CD14-positive monocyte (primary cell): ENCODE measurements at regions not wholly inside any gene's neighbourhood (a gene's known extent, or its start where the extent isn't known, plus 50 kb on each side); places are given as distances from the start of the nearest gene placed in this dataset.
A peak's percentile ranks its signal among the peaks of the same experiment; 100 is the strongest.

Source experiments
- DNase-seq, 3 donors: peaks; one replicate each; pipeline ENCODE4 v3.0.0-alpha.2; 2011 to 2022
- H2AFZ ChIP-seq: 2 replicates; pipeline ENCODE4 v1.6.0; 2012; ENCODE audit warnings: mild to moderate bottlenecking, low read depth, low read length, inconsistent platforms; ENCODE audit not compliant: insufficient read depth, poor library complexity, severe bottlenecking
- H3K27ac ChIP-seq, 2 donors: 1 replicate in 1 of 2; 2 replicates in 1 of 2; pipeline ENCODE4 v1.5.1; 2012 to 2013; ENCODE audit warnings: low read length in 2 of 2, control low read depth in 1 of 2, inconsistent platforms in 1 of 2, low read depth in 1 of 2, mild to moderate bottlenecking in 1 of 2
- H3K27me3 ChIP-seq, 2 donors: one replicate each; pipeline versions ENCODE4 v1.6.0 to v1.6.1; 2011 to 2013; ENCODE audit warnings: low read length in 2 of 2; ENCODE audit not compliant: control insufficient read depth in 2 of 2, insufficient read depth in 2 of 2
- H3K36me3 ChIP-seq, 2 donors: replicated peaks in 1 of 2; 1 replicate in 1 of 2; 2 replicates in 1 of 2; pipeline versions ENCODE4 v1.5.1 to v1.6.1; 2012 to 2013; ENCODE audit warnings: low read length in 2 of 2, control low read depth in 1 of 2, inconsistent platforms in 1 of 2, mild to moderate bottlenecking in 1 of 2; ENCODE audit not compliant: insufficient read depth in 2 of 2, control insufficient read depth in 1 of 2
- H3K4me1 ChIP-seq, 2 donors: 1 replicate in 1 of 2; 2 replicates in 1 of 2; pipeline versions ENCODE4 v1.5.1 to v1.6.1; 2012 to 2013; ENCODE audit warnings: low read length in 2 of 2, control low read depth in 1 of 2, inconsistent platforms in 1 of 2, mild to moderate bottlenecking in 1 of 2, moderate library complexity in 1 of 2; ENCODE audit not compliant: insufficient read depth in 2 of 2, control insufficient read depth in 1 of 2
- H3K4me2 ChIP-seq: replicated peaks from 2 replicates; pipeline ENCODE3; 2012; ENCODE audit warnings: low read length, moderate library complexity, mild to moderate bottlenecking; ENCODE audit not compliant: poor library complexity, severe bottlenecking; ENCODE audit errors: extremely low read depth
- H3K4me3 ChIP-seq, 3 experiments: fragments of 200-600 bp in 1 of 3; sonication (generic) in 1 of 3; replicated peaks in 1 of 3; 1 replicate in 2 of 3; 2 replicates in 1 of 3; pipeline ENCODE4 v1.5.1; 2011 to 2013; ENCODE audit warnings: low read length in 3 of 3, mild to moderate bottlenecking in 3 of 3, control low read depth in 2 of 3, low read depth in 2 of 3, inconsistent platforms in 1 of 3, moderate library complexity in 1 of 3
- H3K79me2 ChIP-seq: 2 replicates; pipeline ENCODE4 v1.6.0; 2012; ENCODE audit warnings: mild to moderate bottlenecking, control low read depth, inconsistent platforms, low read length, moderate library complexity; ENCODE audit not compliant: insufficient read depth
- H3K9ac ChIP-seq: 2 replicates; pipeline ENCODE4 v1.6.0; 2017; ENCODE audit warnings: low read length, mild to moderate bottlenecking; ENCODE audit not compliant: insufficient read depth, poor library complexity, severe bottlenecking
- H3K9me3 ChIP-seq, 2 donors: replicated peaks in 1 of 2; 1 replicate in 1 of 2; 2 replicates in 1 of 2; pipeline versions ENCODE4 v1.5.1 to v1.6.1; 2012 to 2013; ENCODE audit warnings: low read length in 2 of 2, control low read depth in 1 of 2; ENCODE audit not compliant: control insufficient read depth in 1 of 2, insufficient read depth in 1 of 2
- H4K20me1 ChIP-seq: 2 replicates; pipeline ENCODE4 v1.6.0; 2012; ENCODE audit warnings: mild to moderate bottlenecking, low read length, control low read depth, moderate library complexity; ENCODE audit not compliant: insufficient read depth
- H3K27ac Mint-ChIP-seq, 7 donors: one replicate each; pipeline ENCODE4 v1.8.0; 2020; ENCODE audit warnings: mild to moderate bottlenecking in 7 of 7, mixed read lengths in 7 of 7, moderate library complexity in 6 of 7, inconsistent platforms in 2 of 7
- H3K27me3 Mint-ChIP-seq, 3 donors: one replicate each; pipeline ENCODE4 v1.8.0; 2021 to 2022; ENCODE audit warnings: low read depth in 3 of 3, mild to moderate bottlenecking in 3 of 3, mixed read lengths in 3 of 3, moderate library complexity in 3 of 3, inconsistent platforms in 1 of 3
- H3K36me3 Mint-ChIP-seq, 2 donors: one replicate each; pipeline ENCODE4 v1.8.0; 2020; ENCODE audit warnings: mixed read lengths in 2 of 2, inconsistent platforms in 1 of 2, mild to moderate bottlenecking in 1 of 2
- H3K4me1 Mint-ChIP-seq: one replicate; pipeline ENCODE4 v1.8.0; 2020; ENCODE audit warnings: mild to moderate bottlenecking, mixed read lengths
- H3K4me3 Mint-ChIP-seq, 2 donors: one replicate each; pipeline ENCODE4 v1.8.0; 2020; ENCODE audit warnings: mild to moderate bottlenecking in 2 of 2, mixed read lengths in 2 of 2, moderate library complexity in 1 of 2
- H3K9me3 Mint-ChIP-seq, 7 donors: one replicate each; pipeline ENCODE4 v1.8.0; 2020 to 2022; ENCODE audit warnings: mixed read lengths in 7 of 7, mild to moderate bottlenecking in 6 of 7, moderate library complexity in 6 of 7, inconsistent platforms in 2 of 7
- WGBS: methylation state at CpG from one replicate; pipeline ENCODE4 v1.1.5; 2013; ENCODE audit warnings: missing lambda C conversion rate; ENCODE audit not compliant: insufficient coverage; 5-methylcytosine and 5-hydroxymethylcytosine counted together
- intact Hi-C, 2 donors: fragments of 100-400 bp; cut with micrococcal nuclease; formaldehyde crosslinking; loops; one replicate each; pipeline versions ENCODE4 v1.15.0 to v1.15.1; 2023
- TF ChIP-seq, protein P1 (sequence below): fragments of 200-600 bp; IDR thresholded peaks from one replicate; pipeline ENCODE4 v1.8.0; 2022; ENCODE audit warnings: antibody characterized with exemption, mild to moderate bottlenecking

DNA sequence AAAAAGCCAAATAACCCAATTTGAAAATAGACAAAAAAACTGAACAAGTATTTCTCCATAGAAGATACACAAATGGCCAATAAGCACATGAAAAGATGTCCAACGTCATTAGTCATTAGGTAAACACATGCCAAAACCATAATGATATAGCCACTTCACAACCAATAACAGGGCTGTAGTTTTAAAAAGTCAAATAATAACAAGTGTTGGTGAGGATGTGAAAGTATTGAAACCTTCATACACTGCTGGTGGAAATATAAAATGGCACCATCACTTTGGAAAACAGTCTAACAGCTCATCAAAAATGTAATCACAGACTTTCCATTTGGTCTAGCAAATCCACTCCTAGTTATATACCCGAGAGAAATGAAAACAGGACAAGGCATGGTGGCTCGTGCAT lies 144.2 kb upstream of the CYP1B1 start:
- H2AFZ ChIP-seq = no peak overlapping the region
- H3K27ac ChIP-seq = no peak overlapping the region
- no peaks in the 10 kb centered on the region for H4K20me1 ChIP-seq
- H3K27me3 ChIP-seq = peaks cover 4 to 6% of the 10 kb centered on the region in 2 donors
- H3K36me3 ChIP-seq = no peaks in the 10 kb centered on the region
- TF ChIP-seq, protein P1, sequence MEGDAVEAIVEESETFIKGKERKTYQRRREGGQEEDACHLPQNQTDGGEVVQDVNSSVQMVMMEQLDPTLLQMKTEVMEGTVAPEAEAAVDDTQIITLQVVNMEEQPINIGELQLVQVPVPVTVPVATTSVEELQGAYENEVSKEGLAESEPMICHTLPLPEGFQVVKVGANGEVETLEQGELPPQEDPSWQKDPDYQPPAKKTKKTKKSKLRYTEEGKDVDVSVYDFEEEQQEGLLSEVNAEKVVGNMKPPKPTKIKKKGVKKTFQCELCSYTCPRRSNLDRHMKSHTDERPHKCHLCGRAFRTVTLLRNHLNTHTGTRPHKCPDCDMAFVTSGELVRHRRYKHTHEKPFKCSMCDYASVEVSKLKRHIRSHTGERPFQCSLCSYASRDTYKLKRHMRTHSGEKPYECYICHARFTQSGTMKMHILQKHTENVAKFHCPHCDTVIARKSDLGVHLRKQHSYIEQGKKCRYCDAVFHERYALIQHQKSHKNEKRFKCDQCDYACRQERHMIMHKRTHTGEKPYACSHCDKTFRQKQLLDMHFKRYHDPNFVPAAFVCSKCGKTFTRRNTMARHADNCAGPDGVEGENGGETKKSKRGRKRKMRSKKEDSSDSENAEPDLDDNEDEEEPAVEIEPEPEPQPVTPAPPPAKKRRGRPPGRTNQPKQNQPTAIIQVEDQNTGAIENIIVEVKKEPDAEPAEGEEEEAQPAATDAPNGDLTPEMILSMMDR = no peak
- H3K27ac Mint-ChIP-seq = no peak overlapping the region
- H3K4me3 ChIP-seq = no peak overlapping the region
- intact Hi-C loops = no loop called here
- H3K79me2 ChIP-seq = no peaks in the 10 kb centered on the region
- 100% methylated on average over 1 of the region's 3 CpGs for WGBS
- no peak overlapping the region for H3K4me3 Mint-ChIP-seq
- peaks cover 23 to 30% (median 26%) of the 10 kb centered on the region in 3 donors for H3K27me3 Mint-ChIP-seq
- H3K9me3 ChIP-seq = no peaks in the 10 kb centered on the region
- H3K4me1 Mint-ChIP-seq = peaks cover 25% of the 10 kb centered on the region
- peaks cover 13 to 16% of the 10 kb centered on the region in 2 donors for H3K4me1 ChIP-seq
- peaks cover 0 to 7% of the 10 kb centered on the region in 2 donors for H3K36me3 Mint-ChIP-seq
- no peak for DNase-seq
- H3K9me3 Mint-ChIP-seq = peaks cover 0 to 15% (median 11%) of the 10 kb centered on the region in 7 donors
- no peak overlapping the region for H3K4me2 ChIP-seq
- no peak overlapping the region for H3K9ac ChIP-seq

DNA sequence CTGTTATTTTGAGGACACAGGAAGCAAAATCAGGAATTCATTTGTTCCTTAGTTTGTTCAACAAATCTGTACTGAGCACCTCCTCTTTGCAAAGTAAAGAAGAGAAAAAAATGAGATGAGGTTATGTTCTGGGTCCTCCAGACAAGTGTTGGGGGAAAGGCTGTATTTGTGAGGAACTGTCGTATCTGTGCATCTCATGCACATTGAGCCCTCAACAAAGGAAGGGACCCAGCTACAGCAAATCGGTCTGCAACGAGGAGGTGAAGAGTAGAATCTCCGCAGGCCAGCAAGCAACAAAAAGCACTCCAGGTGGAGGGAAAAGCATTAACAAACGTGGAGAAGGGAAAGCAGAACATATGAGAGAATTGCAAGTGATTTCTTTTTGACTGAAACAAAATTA lies 143.0 kb upstream of the CYP1B1 start:
- Mint-ChIP-seq H3K27ac (peak overlapping the region in 2 of 7 donors; percentile 15 to 62), H3K9me3 (peaks cover 0 to 15% (median 11%) of the 10 kb centered on the region in 7 donors), H3K4me3 (peak overlapping the region in 1 of 2 donors; percentile 43), H3K36me3 (peaks cover 0 to 3% of the 10 kb centered on the region in 2 donors), H3K27me3 (peaks cover 20 to 21% (median 20%) of the 10 kb centered on the region in 3 donors), H3K4me1 (peaks cover 37% of the 10 kb centered on the region)
- Histone ChIP-seq H3K4me3 (no peak overlapping the region), H2AFZ (peak overlapping the region; percentile 11), H3K9me3 (no peaks in the 10 kb centered on the region), H3K79me2 (no peaks in the 10 kb centered on the region), H3K27me3 (peaks cover 0 to 3% of the 10 kb centered on the region in 2 donors), H3K9ac (no peak overlapping the region), H3K4me1 (peaks cover 24 to 27% of the 10 kb centered on the region in 2 donors), H4K20me1 (no peaks in the 10 kb centered on the region), H3K4me2 (no peak overlapping the region), H3K27ac (no peak overlapping the region), H3K36me3 (no peaks in the 10 kb centered on the region)
- TF ChIP-seq, protein P1 = no peak
- no peak for DNase-seq
- WGBS = 83% methylated on average over 2 of the region's 5 CpGs
- intact Hi-C loops = no loop called here
